KMS-11 (cell line): ENCODE measurements at regions not wholly inside any gene's neighbourhood (a gene's known extent, or its start where the extent isn't known, plus 50 kb on each side); places are given as distances from the start of the nearest gene placed in this dataset.

Experiments used
- H2AFZ ChIP-seq: fragments of 200-600 bp; sonication (generic); 2 replicates; pipeline ENCODE4 v1.6.1; 2016; ENCODE audit warnings: antibody characterized with exemption, mixed run types, low read depth
- H3K27ac ChIP-seq: fragments of 200-600 bp; sonication (generic); 2 replicates; pipeline ENCODE4 v1.6.1; 2016; ENCODE audit warnings: mild to moderate bottlenecking, mixed run types
- H3K27me3 ChIP-seq: fragments of 200-600 bp; sonication (generic); 2 replicates; pipeline ENCODE4 v1.6.1; 2017; ENCODE audit warnings: mild to moderate bottlenecking, low read depth, mixed run types, moderate library complexity; ENCODE audit not compliant: insufficient read depth
- H3K36me3 ChIP-seq: fragments of 200-600 bp; sonication (generic); 2 replicates; pipeline ENCODE4 v1.6.1; 2017; ENCODE audit warnings: mild to moderate bottlenecking, mixed run types; ENCODE audit not compliant: insufficient read depth
- H3K4me1 ChIP-seq: fragments of 200-600 bp; sonication (generic); 2 replicates; pipeline ENCODE4 v1.6.1; 2016; ENCODE audit warnings: mild to moderate bottlenecking, low read depth, mixed run types; ENCODE audit not compliant: poor library complexity, severe bottlenecking
- H3K4me2 ChIP-seq: fragments of 200-600 bp; sonication (generic); 2 replicates; pipeline ENCODE4 v1.7.0; 2016; ENCODE audit warnings: mild to moderate bottlenecking, mixed run types
- H3K4me3 ChIP-seq: fragments of 200-600 bp; sonication (generic); IDR thresholded peaks from 2 replicates; pipeline ENCODE4 v1.6.1; 2017; ENCODE audit warnings: low read depth, low read length, mixed read lengths; ENCODE audit not compliant: insufficient read depth
- H3K79me2 ChIP-seq: fragments of 200-600 bp; sonication (generic); 2 replicates; pipeline ENCODE4 v1.6.1; 2016; ENCODE audit warnings: low read depth, mixed run types; ENCODE audit not compliant: insufficient read depth
- H3K9ac ChIP-seq: fragments of 200-600 bp; sonication (generic); 2 replicates; pipeline ENCODE4 v1.6.1; 2016; ENCODE audit warnings: mild to moderate bottlenecking, mixed run types
- H4K20me1 ChIP-seq: fragments of 200-600 bp; sonication (generic); 2 replicates; pipeline ENCODE4 v1.6.1; 2016; ENCODE audit warnings: mild to moderate bottlenecking, mixed run types; ENCODE audit not compliant: insufficient read depth
- CTCF ChIP-seq: fragments of 200-600 bp; sonication (generic); conservative IDR thresholded peaks from 2 replicates; pipeline ENCODE4 v1.6.1; 2017; ENCODE audit warnings: low read depth, mild to moderate bottlenecking, antibody characterized with exemption, low read length, moderate library complexity, mixed read lengths

DNA sequence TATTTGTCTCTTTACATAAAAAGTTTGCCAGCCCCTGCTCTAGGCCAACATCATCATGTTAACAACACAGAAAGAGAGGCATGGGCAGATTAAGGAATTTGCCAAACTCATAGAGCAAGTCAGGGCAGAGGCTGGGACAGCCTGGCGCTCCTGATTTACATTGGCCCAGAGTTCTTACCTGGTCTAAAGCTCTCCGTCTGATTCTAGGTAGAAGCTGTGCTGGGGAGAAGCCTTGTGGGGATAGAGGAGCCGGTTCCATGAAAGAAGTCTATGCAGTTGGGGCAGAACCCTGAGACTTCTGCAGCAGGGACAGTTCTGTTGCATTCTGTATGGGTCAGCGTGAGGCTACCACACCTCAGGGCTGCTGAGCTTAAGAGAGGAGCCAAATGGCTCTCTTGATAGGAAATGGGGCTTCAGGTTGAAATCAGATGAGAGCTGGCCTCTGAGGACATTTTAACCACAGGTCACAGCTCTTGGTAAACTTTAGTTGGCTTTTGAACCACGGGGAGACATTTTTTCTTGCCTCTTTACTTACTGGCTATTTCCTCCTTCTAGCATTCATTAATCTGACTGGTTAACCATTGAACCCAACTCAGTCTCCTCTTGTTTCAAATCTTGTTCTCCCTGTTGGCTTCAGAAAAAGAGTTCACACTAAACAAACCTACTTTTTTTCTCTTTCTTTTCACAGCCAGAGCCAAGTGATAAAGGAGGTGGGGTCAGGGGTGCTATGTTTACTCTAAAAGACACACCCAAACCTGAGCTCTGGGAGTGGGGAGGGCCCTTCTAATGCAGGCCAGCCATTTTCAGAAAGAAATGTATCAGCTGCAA is 250.7 kb downstream of the OPA1 start:
- Histone ChIP-seq H3K4me1 (no peaks in the 10 kb centered on the region), H2AFZ (no peak overlapping the region)

DNA sequence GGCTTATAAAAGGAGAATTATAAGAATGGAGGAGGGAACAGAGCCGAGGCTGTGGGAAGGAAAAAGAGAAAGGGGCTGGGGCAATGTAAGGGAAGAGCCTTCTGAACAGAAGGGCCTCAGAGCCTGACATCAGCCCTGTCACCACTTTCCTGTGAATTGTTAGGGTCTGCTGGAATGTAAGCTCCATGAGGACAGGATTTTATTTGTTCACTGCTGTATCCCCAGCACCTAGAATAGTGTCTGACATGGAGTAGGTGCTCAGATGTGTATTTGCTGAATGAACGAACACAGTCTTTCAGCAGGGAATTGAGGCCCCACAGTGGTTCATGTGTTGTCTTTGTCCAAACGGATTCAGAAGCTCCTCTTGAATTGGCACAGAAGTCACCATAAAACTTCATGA is 251.5 kb downstream of the OPA1 start:
- no peak for TF ChIP-seq CTCF
- no peaks in the 10 kb centered on the region for H3K79me2 ChIP-seq
- no peaks in the 10 kb centered on the region for H3K4me1 ChIP-seq
- H3K36me3 ChIP-seq: no peaks in the 10 kb centered on the region
- no peak overlapping the region for H3K9ac ChIP-seq
- H3K4me3 ChIP-seq: no peak overlapping the region
- no peaks in the 10 kb centered on the region for H4K20me1 ChIP-seq
- no peak overlapping the region for H3K27ac ChIP-seq
- H2AFZ ChIP-seq: no peak overlapping the region
- no peaks in the 10 kb centered on the region for H3K27me3 ChIP-seq
- H3K4me2 ChIP-seq: no peak overlapping the region

More for the DNA sequence above, 250.7 kb downstream of the OPA1 start:
- H3K27me3 ChIP-seq: no peaks in the 10 kb centered on the region
- TF ChIP-seq CTCF: no peak
- H3K27ac ChIP-seq: no peak overlapping the region
- no peaks in the 10 kb centered on the region for H3K79me2 ChIP-seq
- H4K20me1 ChIP-seq: no peaks in the 10 kb centered on the region
- no peak overlapping the region for H3K4me2 ChIP-seq
- H3K9ac ChIP-seq: no peak overlapping the region
- no peak overlapping the region for H3K4me3 ChIP-seq
- no peaks in the 10 kb centered on the region for H3K36me3 ChIP-seq

GRCh38 chr3:193845144-193845543 is 252.1 kb downstream of the OPA1 start:
- H4K20me1 ChIP-seq: no peaks in the 10 kb centered on the region
- H3K9ac ChIP-seq: no peak overlapping the region
- no peak overlapping the region for H3K27ac ChIP-seq
- H3K27me3 ChIP-seq: no peaks in the 10 kb centered on the region
- no peaks in the 10 kb centered on the region for H3K4me1 ChIP-seq
- TF ChIP-seq CTCF: no peak
- no peak overlapping the region for H3K4me3 ChIP-seq
- H3K36me3 ChIP-seq: no peaks in the 10 kb centered on the region
- H3K4me2 ChIP-seq: no peak overlapping the region
- no peak overlapping the region for H2AFZ ChIP-seq
- no peaks in the 10 kb centered on the region for H3K79me2 ChIP-seq

- no peaks in the 10 kb centered on the region for H3K4me1 ChIP-seq
- no peak overlapping the region for H3K27ac ChIP-seq
- H2AFZ ChIP-seq: no peak overlapping the region
- H3K9ac ChIP-seq: no peak overlapping the region
- no peaks in the 10 kb centered on the region for H3K79me2 ChIP-seq
- H3K4me3 ChIP-seq: no peak overlapping the region
- no peaks in the 10 kb centered on the region for H4K20me1 ChIP-seq
- H3K36me3 ChIP-seq: no peaks in the 10 kb centered on the region
- no peak for TF ChIP-seq CTCF
- no peak overlapping the region for H3K4me2 ChIP-seq
- H3K27me3 ChIP-seq: no peaks in the 10 kb centered on the region
These were observed 253.6 kb downstream of the OPA1 start for GRCh38 chr3:193846569-193846968.
